ENCODE measurements at regions not wholly inside any gene's neighbourhood (a gene's known extent, or its start where the extent isn't known, plus 50 kb on each side); places are given as distances from the start of the nearest gene placed in this dataset.

DNA sequence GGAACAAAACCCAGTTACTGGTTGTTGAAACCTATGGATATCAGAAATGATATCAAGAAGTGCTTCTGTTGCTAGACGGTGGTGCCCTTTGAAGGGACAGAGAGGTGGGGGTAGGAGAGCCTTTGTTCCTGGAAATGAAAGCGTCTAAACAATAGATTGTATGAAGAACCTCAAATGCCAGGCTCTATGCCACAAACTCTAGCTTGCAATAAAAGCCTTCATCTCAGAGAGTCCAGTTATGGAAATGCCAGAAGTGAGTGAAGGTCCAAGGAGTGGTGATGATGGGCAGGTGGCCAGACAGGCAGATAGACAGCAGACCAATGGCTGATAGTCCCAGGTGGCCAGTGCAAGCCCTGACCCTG lies 414.1 kb upstream of the PROX1 start:
- TF ChIP-seq, protein P1, sequence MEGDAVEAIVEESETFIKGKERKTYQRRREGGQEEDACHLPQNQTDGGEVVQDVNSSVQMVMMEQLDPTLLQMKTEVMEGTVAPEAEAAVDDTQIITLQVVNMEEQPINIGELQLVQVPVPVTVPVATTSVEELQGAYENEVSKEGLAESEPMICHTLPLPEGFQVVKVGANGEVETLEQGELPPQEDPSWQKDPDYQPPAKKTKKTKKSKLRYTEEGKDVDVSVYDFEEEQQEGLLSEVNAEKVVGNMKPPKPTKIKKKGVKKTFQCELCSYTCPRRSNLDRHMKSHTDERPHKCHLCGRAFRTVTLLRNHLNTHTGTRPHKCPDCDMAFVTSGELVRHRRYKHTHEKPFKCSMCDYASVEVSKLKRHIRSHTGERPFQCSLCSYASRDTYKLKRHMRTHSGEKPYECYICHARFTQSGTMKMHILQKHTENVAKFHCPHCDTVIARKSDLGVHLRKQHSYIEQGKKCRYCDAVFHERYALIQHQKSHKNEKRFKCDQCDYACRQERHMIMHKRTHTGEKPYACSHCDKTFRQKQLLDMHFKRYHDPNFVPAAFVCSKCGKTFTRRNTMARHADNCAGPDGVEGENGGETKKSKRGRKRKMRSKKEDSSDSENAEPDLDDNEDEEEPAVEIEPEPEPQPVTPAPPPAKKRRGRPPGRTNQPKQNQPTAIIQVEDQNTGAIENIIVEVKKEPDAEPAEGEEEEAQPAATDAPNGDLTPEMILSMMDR (conservative IDR thresholded peaks at IDR 0.05; ENCODE audit: low read length): no peak
- TF ChIP-seq EZH2phosphoT487 (IDR thresholded peaks at IDR 0.05; ENCODE audit: borderline replicate concordance, low read depth, low read length): no peak
